Inflammatory macrophage treated with lipopolysaccharide for 1 hour (primary cell): ENCODE measurements at regions not wholly inside any gene's neighbourhood (a gene's known extent, or its start where the extent isn't known, plus 50 kb on each side); places are given as distances from the start of the nearest gene placed in this dataset.
"Not testable (repeated sequence)": the region's sequence is repeated elsewhere in the genome, so short reads cannot be mapped to it uniquely, and the experiment has no call there.

Experiments
- DNase-seq, 2 donors: peaks; one replicate each; pipeline ENCODE4 v3.0.0-alpha.2; 2020 to 2022

- no peak for DNase-seq
Measured at GRCh38 chr12:72168851-72169250, 103.3 kb upstream of the TRHDE start.

- no peak for DNase-seq
Measured at GRCh38 chr12:72173974-72174373, 98.2 kb upstream of the TRHDE start.

GRCh38 chr12:72178244-72178643 lies 93.9 kb upstream of the TRHDE start:
- no peak for DNase-seq

- no peak for DNase-seq
Measured at GRCh38 chr12:72178871-72179270, 93.3 kb upstream of the TRHDE start.

- no peak for DNase-seq
Measured at GRCh38 chr12:72179841-72180240, 92.3 kb upstream of the TRHDE start.

- DNase-seq: not testable (repeated sequence)
Measured at GRCh38 chr12:72184971-72185533, 87.1 kb upstream of the TRHDE start.

- DNase-seq: no peak
Measured at GRCh38 chr12:72189266-72189665, 82.9 kb upstream of the TRHDE start.

- peak; percentile 1 to 4 for DNase-seq
Measured at GRCh38 chr12:72191761-72192160, 80.4 kb upstream of the TRHDE start.

GRCh38 chr12:72197790-72198189 lies 74.4 kb upstream of the TRHDE start:
- no peak for DNase-seq

- no peak for DNase-seq
Measured at GRCh38 chr12:72201457-72201856, 70.7 kb upstream of the TRHDE start.

GRCh38 chr12:72203764-72204335 lies 68.3 kb upstream of the TRHDE start:
- no peak for DNase-seq

GRCh38 chr12:72207079-72207478 lies 65.1 kb upstream of the TRHDE start:
- DNase-seq: no peak

GRCh38 chr12:72207486-72208409 lies 64.4 kb upstream of the TRHDE start:
- no peak for DNase-seq

GRCh38 chr12:72209086-72209485 lies 63.1 kb upstream of the TRHDE start:
- DNase-seq: no peak

GRCh38 chr12:72214163-72214562 lies 58.0 kb upstream of the TRHDE start:
- no peak for DNase-seq

GRCh38 chr12:72215287-72215686 lies 56.9 kb upstream of the TRHDE start:
- DNase-seq: not testable (repeated sequence)

GRCh38 chr12:72219937-72220336 lies 52.2 kb upstream of the TRHDE start:
- DNase-seq: no peak
